22Rv1 (cell line): ENCODE measurements at regions not wholly inside any gene's neighbourhood (a gene's known extent, or its start where the extent isn't known, plus 50 kb on each side); places are given as distances from the start of the nearest gene placed in this dataset.

Experiments used
- H3K27ac ChIP-seq: fragments of 450-650 bp; 2 replicates; pipeline ENCODE4 v1.5.1; 2017
- CTCF ChIP-seq: fragments of 450-650 bp; IDR thresholded peaks from 2 replicates; pipeline ENCODE4 v1.5.1; 2017; ENCODE audit warnings: mild to moderate bottlenecking
- ZFX ChIP-seq: fragments of 450-650 bp; IDR thresholded peaks from 2 replicates; pipeline ENCODE4 v1.6.1; 2017; ENCODE audit warnings: antibody characterized with exemption, borderline replicate concordance

- TF ChIP-seq ZFX: no peak
- no peak for TF ChIP-seq CTCF
- H3K27ac ChIP-seq: no peak overlapping the region
Observed at GRCh38 chr12:13505636-13506035, 309.1 kb downstream of the EMP1 start.

DNA sequence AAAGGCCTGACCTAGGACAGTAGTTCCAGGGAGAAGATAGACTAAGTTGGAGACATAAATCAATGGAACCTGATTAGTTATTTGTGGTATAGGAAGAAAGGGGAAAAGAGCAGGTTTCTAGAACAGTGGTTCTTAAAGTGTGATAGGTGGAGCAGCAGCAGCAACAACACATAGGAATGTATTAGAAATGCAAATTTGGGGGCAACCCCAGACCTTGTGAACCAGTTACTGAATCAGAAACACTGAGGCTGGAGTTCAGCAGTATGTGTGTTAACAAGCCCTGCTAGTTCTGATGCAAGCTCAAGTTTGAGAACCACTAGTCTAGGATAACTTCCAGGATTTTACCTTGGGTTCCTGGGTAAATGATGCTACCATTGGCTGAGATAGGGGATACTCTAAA lies 308.7 kb downstream of the EMP1 start:
- no peak overlapping the region for H3K27ac ChIP-seq
- TF ChIP-seq CTCF: no peak
- no peak for TF ChIP-seq ZFX

GRCh38 chr12:13504736-13505135 lies 308.2 kb downstream of the EMP1 start:
- no peak overlapping the region for H3K27ac ChIP-seq
- TF ChIP-seq CTCF: no peak
- TF ChIP-seq ZFX: no peak

DNA sequence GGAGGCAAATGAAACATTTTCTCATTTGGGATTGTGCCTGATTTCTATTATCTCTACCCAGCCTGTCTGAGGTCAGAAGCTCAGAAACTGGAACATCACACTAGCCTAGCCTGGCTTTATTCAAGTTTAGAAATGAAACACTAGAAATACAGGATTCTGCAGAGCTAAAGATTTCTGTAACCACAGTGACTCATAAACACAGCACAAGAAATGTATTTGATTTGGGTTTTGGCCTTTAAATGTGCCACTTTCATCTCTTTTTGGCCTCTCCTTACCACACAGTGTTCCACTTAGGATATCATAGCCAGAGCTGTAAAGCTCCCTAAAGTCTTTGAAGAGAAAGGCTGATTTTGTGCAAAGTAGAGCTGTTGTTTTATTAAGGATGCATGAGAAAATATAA lies 307.5 kb downstream of the EMP1 start:
- no peak for TF ChIP-seq ZFX
- no peak for TF ChIP-seq CTCF
- H3K27ac ChIP-seq: no peak overlapping the region

DNA sequence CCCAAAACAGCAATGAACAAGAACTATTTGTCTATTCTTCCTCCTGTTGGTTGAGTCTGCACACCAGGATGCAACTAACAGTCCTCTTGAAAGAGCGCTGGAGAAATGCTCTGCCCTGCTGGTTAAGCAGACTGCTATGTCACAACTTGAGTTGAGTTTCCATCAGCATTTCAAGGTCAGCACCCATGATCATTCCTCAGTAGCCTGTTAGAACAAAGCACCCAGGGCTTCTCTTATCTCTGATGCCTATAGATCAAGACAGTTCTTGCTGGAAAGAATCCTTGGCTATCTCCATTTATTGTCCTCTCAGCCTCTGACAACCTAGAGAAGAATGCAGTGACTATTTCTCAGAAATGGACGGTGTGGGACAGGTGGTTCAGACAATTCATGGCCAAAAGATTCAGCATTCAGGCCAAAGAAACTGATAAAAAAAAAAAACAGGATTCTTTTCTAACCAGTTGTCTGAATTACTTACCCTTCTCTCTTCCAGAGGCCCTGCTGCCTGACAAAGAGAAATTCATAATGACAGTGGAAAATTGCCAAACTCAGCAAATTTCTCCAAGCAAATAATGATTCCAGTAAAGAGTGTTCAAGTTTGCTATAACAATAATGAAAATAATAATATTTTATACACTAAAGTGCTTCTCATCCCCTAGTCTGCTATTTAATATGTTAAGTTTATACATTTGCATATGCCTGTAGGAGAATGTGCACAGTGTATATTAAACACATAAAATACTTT lies 306.7 kb downstream of the EMP1 start:
- no peak overlapping the region for H3K27ac ChIP-seq
- no peak for TF ChIP-seq ZFX
- no peak for TF ChIP-seq CTCF

GRCh38 chr12:13499008-13499407 lies 302.5 kb downstream of the EMP1 start:
- TF ChIP-seq ZFX: no peak
- TF ChIP-seq CTCF: no peak
- H3K27ac ChIP-seq: no peak overlapping the region

DNA sequence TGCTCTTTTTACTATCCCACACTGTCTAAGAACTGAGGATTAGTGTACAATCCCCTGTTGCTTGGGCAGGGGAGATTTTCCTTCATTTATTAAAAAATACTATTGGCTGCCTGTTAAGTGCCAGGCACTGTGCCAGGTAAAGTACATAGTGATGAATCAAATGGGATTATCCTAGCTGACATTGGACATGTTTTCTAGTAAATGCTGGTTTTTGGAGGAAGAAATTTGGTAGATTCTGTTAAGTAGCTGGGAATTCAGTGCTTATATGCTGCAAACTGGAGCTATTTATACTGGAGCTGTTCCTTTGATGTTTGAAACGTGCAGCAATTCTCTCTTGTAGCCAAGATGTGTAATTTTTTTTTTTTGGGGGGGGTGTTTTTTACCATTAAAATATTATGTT lies 299.6 kb downstream of the EMP1 start:
- H3K27ac ChIP-seq: no peak overlapping the region
- no peak for TF ChIP-seq ZFX
- no peak for TF ChIP-seq CTCF
